HCT116 (cell line): ENCODE measurements at regions not wholly inside any gene's neighbourhood (a gene's known extent, or its start where the extent isn't known, plus 50 kb on each side); places are given as distances from the start of the nearest gene placed in this dataset.

Experiments used
- ATAC-seq: fragments of 200-7000 bp; cut with Tn5 transposase; 2 replicates; pipeline ENCODE4 v1.9.1; 2020; ENCODE audit warnings: mild to moderate bottlenecking, moderate library complexity
- BruUV-seq: library from RNA; stranded (reverse); fragments of 400-500 nt; replicated peaks from 2 replicates; lab custom pipeline; 2021; lab: Mats Ljungman, UMichigan
- CTCF ChIA-PET: fragments of 300-600 bp; sonication (Branson Sonifier 250); formaldehyde crosslinking; loops from one replicate; lab custom pipeline; 2021; ENCODE audit warnings: antibody characterized with exemption; lab: Charles Lee
- POLR2A ChIA-PET: fragments of 300-600, 350-600 bp; sonication (Branson Sonifier 250); formaldehyde crosslinking; loops from one replicate; lab custom pipeline; 2021; ENCODE audit warnings: antibody characterized with exemption; lab: Charles Lee
- RAD21 ChIA-PET, 2 experiments: fragments of 300-600 bp; sonication (Branson Sonifier 250); formaldehyde crosslinking; loops; one replicate each; lab custom pipeline; 2023; ENCODE audit warnings: low total read pairs in 2 of 2; ENCODE audit not compliant: uncharacterized antibody in 2 of 2, unreplicated experiment in 2 of 2, low non-redundant PET in 1 of 2; lab: Charles Lee
- DNase-seq: peaks from one replicate; pipeline ENCODE4 v3.0.0-alpha.2; 2010; ENCODE audit warnings: low read depth, low spot score
- H2AFZ ChIP-seq: fragments of 200-600 bp; shearing (Covaris generic), sonication (generic); 2 replicates; pipeline ENCODE4 v1.6.1; 2017; ENCODE audit warnings: low read depth, mixed run types, mixed read lengths, antibody characterized with exemption, low read length; ENCODE audit not compliant: poor library complexity, severe bottlenecking
- H3K27ac ChIP-seq: 2 replicates; pipeline ENCODE4 v1.5.1; 2012; ENCODE audit warnings: low read depth, low read length
- H3K27me3 ChIP-seq: fragments of 200-600 bp; sonication (generic); 2 replicates; pipeline ENCODE4 v1.6.1; 2016; ENCODE audit warnings: mixed run types, low read length, mixed read lengths; ENCODE audit not compliant: insufficient read depth
- H3K36me3 ChIP-seq, 2 experiments: fragments of 200-500 bp in 1 of 2; fragments of 200-600 bp in 1 of 2; sonication (Bioruptor generic) in 1 of 2; sonication (generic) in 1 of 2; 2 replicates each; pipeline versions ENCODE4 v1.5.1 to v1.6.1; 2014 to 2016; ENCODE audit warnings: low read length in 2 of 2, inconsistent platforms in 1 of 2, mixed read lengths in 1 of 2, mixed run types in 1 of 2; ENCODE audit not compliant: insufficient read depth in 2 of 2, control insufficient read depth in 1 of 2
- H3K4me1 ChIP-seq, 2 experiments: fragments of 200-600 bp in 1 of 2; sonication (generic) in 1 of 2; 2 replicates each; pipeline versions ENCODE4 v1.5.1 to v1.6.1; 2012 to 2017; ENCODE audit warnings: low read length in 2 of 2, inconsistent platforms in 1 of 2, mild to moderate bottlenecking in 1 of 2, mixed read lengths in 1 of 2, mixed run types in 1 of 2, moderate library complexity in 1 of 2; ENCODE audit not compliant: insufficient read depth in 2 of 2, control insufficient read depth in 1 of 2
- H3K4me2 ChIP-seq: fragments of 200-600 bp; sonication (generic); 2 replicates; pipeline ENCODE4 v1.6.1; 2017; ENCODE audit warnings: mixed run types, low read length, mixed read lengths
- H3K4me3 ChIP-seq, 2 experiments: fragments of 200-600 bp in 1 of 2; sonication (generic) in 1 of 2; replicated peaks in 1 of 2; 2 replicates each; pipeline ENCODE4 v1.5.1; 2011 to 2016; ENCODE audit warnings: low read length in 2 of 2, control low read depth in 1 of 2, low read depth in 1 of 2, mild to moderate bottlenecking in 1 of 2, mixed read lengths in 1 of 2, mixed run types in 1 of 2
- H3K79me2 ChIP-seq: fragments of 200-600 bp; sonication (generic); 2 replicates; pipeline ENCODE4 v1.6.1; 2017; ENCODE audit warnings: mild to moderate bottlenecking, mixed run types, low read length, moderate library complexity, mixed read lengths; ENCODE audit not compliant: insufficient read depth
- H3K9ac ChIP-seq: fragments of 200-600 bp; sonication (generic); 2 replicates; pipeline ENCODE4 v1.6.1; 2016; ENCODE audit warnings: low read length, mixed read lengths
- H3K9me2 ChIP-seq: fragments of 200-600 bp; sonication (generic), shearing (Covaris generic); 2 replicates; pipeline ENCODE4 v1.6.1; 2017; ENCODE audit warnings: mixed run types, mild to moderate bottlenecking, moderate library complexity; ENCODE audit not compliant: insufficient read depth
- H3K9me3 ChIP-seq, 2 experiments: fragments of 200-500 bp in 1 of 2; fragments of 200-600 bp in 1 of 2; sonication (Bioruptor generic) in 1 of 2; sonication (generic) in 1 of 2; 2 replicates each; pipeline ENCODE4 v1.6.1; 2014 to 2017; ENCODE audit warnings: low read length in 2 of 2, mixed read lengths in 2 of 2, inconsistent platforms in 1 of 2, low read depth in 1 of 2, mild to moderate bottlenecking in 1 of 2, mixed run types in 1 of 2, moderate library complexity in 1 of 2; ENCODE audit not compliant: control insufficient read depth in 1 of 2, insufficient read depth in 1 of 2
- H4K20me1 ChIP-seq: fragments of 200-600 bp; sonication (generic), shearing (Covaris generic); 2 replicates; pipeline ENCODE4 v1.6.1; 2017; ENCODE audit warnings: mixed run types, mild to moderate bottlenecking, moderate library complexity; ENCODE audit not compliant: insufficient read depth
- ATF3 ChIP-seq: IDR thresholded peaks from 2 replicates; pipeline ENCODE4 v1.6.1; 2012
- CBX3 ChIP-seq: IDR thresholded peaks from 2 replicates; pipeline ENCODE4 v1.6.1; 2012; ENCODE audit warnings: low read depth
- CTCF ChIP-seq, 3 experiments: fragments of 200-600 bp in 1 of 3; sonication (generic) in 1 of 3; IDR thresholded peaks in 2 of 3; conservative IDR thresholded peaks in 1 of 3; 2 replicates each; pipeline ENCODE4 v1.5.1; 2012 to 2017; ENCODE audit warnings: low read depth in 2 of 3, low read length in 2 of 3, antibody characterized with exemption in 1 of 3, borderline replicate concordance in 1 of 3, control low read depth in 1 of 3, mild to moderate bottlenecking in 1 of 3, mixed read lengths in 1 of 3, mixed run types in 1 of 3, moderate library complexity in 1 of 3; ENCODE audit not compliant: insufficient read depth in 1 of 3
- ELF1 ChIP-seq: IDR thresholded peaks from 2 replicates; pipeline ENCODE4 v1.6.1; 2012; ENCODE audit warnings: low read depth, borderline replicate concordance
- EZH2 ChIP-seq: fragments of 200-600 bp; sonication (generic); IDR thresholded peaks from 2 replicates; pipeline ENCODE4 v1.6.1; 2017; ENCODE audit warnings: antibody characterized with exemption, mixed run types
- JUND ChIP-seq: IDR thresholded peaks from 2 replicates; pipeline ENCODE4 v1.6.1; 2012
- MAX ChIP-seq: IDR thresholded peaks from 2 replicates; pipeline ENCODE4 v1.6.1; 2012
- POLR2A ChIP-seq: IDR thresholded peaks from 2 replicates; pipeline ENCODE4 v1.7.0; 2011; ENCODE audit warnings: borderline replicate concordance; ENCODE audit not compliant: insufficient read depth, insufficient read length; ENCODE audit errors: extremely low read depth
- RAD21 ChIP-seq: IDR thresholded peaks from 2 replicates; pipeline ENCODE4 v1.6.1; 2012; ENCODE audit warnings: low read depth, mild to moderate bottlenecking
- SP1 ChIP-seq: IDR thresholded peaks from 2 replicates; pipeline ENCODE4 v1.6.1; 2012; ENCODE audit warnings: low read depth
- YY1 ChIP-seq: IDR thresholded peaks from 2 replicates; pipeline ENCODE4 v1.6.1; 2011; ENCODE audit warnings: low read length, low read depth, moderate library complexity, mild to moderate bottlenecking; ENCODE audit not compliant: insufficient replicate concordance; ENCODE audit errors: extremely low read depth
- ZBTB33 ChIP-seq: IDR thresholded peaks from 2 replicates; pipeline ENCODE4 v1.6.1; 2011; ENCODE audit warnings: mild to moderate bottlenecking, low read length, moderate library complexity; ENCODE audit not compliant: insufficient replicate concordance; ENCODE audit errors: extremely low read depth
- intact Hi-C: fragments of 100-400 bp; cut with micrococcal nuclease; formaldehyde crosslinking; loops from 2 replicates; pipeline ENCODE4 v1.10.0; 2022

GRCh38 chr20:19883501-19883900, 125.4 kb downstream of the RIN2 start:
- no peak for DNase-seq
- TF ChIP-seq EZH2 (no peak), RAD21 (no peak), JUND (no peak), MAX (no peak), YY1 (no peak), CBX3 (no peak), ELF1 (no peak), POLR2A (no peak), SP1 (no peak)
- TF ChIP-seq, all 23 proteins: peak for 0
- intact Hi-C loops = loop anchor here (10.0 kb wide), 1 partner anchor 99 kb away; no protein-coding TSS in a partner anchor
- no peak for ATAC-seq
- H2AFZ ChIP-seq = no peak overlapping the region
- H3K79me2 ChIP-seq = no peaks in the 10 kb centered on the region
- H3K9me2 ChIP-seq = no peaks in the 10 kb centered on the region
- H3K27ac ChIP-seq = no peak overlapping the region
- no peak overlapping the region for H3K4me2 ChIP-seq
- POLR2A ChIA-PET = no interaction called here
- H3K27me3 ChIP-seq = no peaks in the 10 kb centered on the region
- no TSS peak for BruUV-seq
- H3K36me3 ChIP-seq = no peaks in the 10 kb centered on the region
- CTCF ChIA-PET = no interaction called here
- no peak overlapping the region for H3K4me3 ChIP-seq
- peaks cover 3 to 33% of the 10 kb centered on the region in 2 experiments; a peak in 3 of 4 replicates for H3K4me1 ChIP-seq
- RAD21 ChIA-PET = no interaction called here
- no peaks in the 10 kb centered on the region for H4K20me1 ChIP-seq
- no peaks in the 10 kb centered on the region for H3K9me3 ChIP-seq
- H3K9ac ChIP-seq = no peak overlapping the region

GRCh38 chr20:19885594-19885938, 127.5 kb downstream of the RIN2 start:
- no peak for TF ChIP-seq ATF3
- TF ChIP-seq YY1 = no peak
- no peak for TF ChIP-seq ZBTB33
- no peak for TF ChIP-seq RAD21
- TF ChIP-seq JUND = no peak
- no peak for TF ChIP-seq CTCF (IDR thresholded peaks at IDR 0.05 in 2 of 3, conservative IDR thresholded peaks at IDR 0.05 in 1 of 3; ENCODE audit: borderline replicate concordance in 1 of 3, insufficient read depth in 1 of 3, low read depth in 2 of 3, low read length in 2 of 3)
- Histone ChIP-seq H3K27me3 (no peaks in the 10 kb centered on the region), H3K9ac (no peak overlapping the region), H3K79me2 (no peaks in the 10 kb centered on the region), H3K36me3 (no peaks in the 10 kb centered on the region), H3K27ac (no peak overlapping the region), H3K4me1 (peaks cover 2 to 24% of the 10 kb centered on the region in 2 experiments; a peak in 3 of 4 replicates), H4K20me1 (no peaks in the 10 kb centered on the region), H3K9me3 (no peaks in the 10 kb centered on the region), H3K4me2 (peak overlapping the region; percentile 56), H3K4me3 (no peak overlapping the region), H2AFZ (no peak overlapping the region), H3K9me2 (no peaks in the 10 kb centered on the region)
- no peak for DNase-seq
- no peak for ATAC-seq
- ChIA-PET RAD21 (no interaction called here), POLR2A (no interaction called here), CTCF (no interaction called here)
- BruUV-seq = no TSS peak
- intact Hi-C loops = loop anchor here (10.0 kb wide), 1 partner anchor 101 kb away; no protein-coding TSS in a partner anchor
